GM21619 (cell line): ENCODE measurements at regions not wholly inside any gene's neighbourhood (a gene's known extent, or its start where the extent isn't known, plus 50 kb on each side); places are given as distances from the start of the nearest gene placed in this dataset.

Experiments
- ATAC-seq: cut with Tn5 transposase; IDR thresholded peaks from one replicate; pipeline ENCODE4 v1.9.1; 2021; ENCODE audit not compliant: unreplicated experiment

GRCh38 chr1:95370691-95371562, 136.9 kb downstream of the RWDD3 start:
- no peak for ATAC-seq

DNA sequence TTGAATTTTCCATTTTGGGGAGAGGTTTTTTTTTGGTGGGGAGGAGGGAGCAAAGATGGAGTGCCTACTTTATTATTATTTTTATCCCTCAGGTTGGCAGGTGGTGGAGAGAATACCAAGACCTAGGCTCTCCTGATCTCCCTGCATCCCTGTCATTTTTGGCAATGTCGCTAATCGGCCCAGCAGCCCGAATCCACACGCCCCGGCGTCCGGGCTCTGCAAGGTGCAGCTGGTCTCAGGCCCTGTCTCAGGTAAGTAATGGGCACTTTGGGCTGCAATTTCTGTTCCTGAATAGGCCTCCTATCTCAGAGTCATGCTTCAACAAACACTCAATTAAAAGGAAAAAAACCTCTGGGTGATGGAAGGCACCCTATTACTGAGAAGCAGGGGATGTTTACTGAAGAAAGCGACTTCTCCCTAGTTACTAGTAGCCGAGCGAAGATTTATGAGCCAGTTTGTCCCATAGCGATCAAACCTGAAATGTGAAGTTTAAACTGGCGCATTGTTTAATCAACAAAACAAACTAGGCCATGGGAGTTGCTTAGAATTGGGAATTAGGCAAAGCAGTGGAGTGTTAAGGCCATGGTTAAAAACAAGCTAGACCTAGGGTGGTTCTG, 137.8 kb downstream of the RWDD3 start:
- no peak for ATAC-seq

DNA sequence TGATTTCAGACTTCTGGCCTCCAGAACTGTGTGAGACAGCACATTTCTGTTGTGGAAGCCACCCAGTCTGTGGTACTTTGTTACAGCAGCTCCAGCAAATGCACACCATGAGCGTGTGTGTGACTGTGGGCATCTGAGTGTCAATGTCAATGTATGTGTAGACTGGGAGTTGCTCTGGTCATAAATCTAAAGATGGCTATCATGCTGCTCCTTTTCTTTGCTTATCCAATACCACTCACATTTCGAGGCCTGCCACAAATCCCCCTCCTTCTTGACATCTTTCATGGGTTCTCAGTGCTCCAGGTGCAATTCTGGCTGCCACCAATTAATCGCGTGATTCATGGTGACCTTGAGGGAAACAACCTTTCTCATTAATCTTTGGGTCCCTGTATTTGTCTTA, 141.2 kb downstream of the RWDD3 start:
- no peak for ATAC-seq

DNA sequence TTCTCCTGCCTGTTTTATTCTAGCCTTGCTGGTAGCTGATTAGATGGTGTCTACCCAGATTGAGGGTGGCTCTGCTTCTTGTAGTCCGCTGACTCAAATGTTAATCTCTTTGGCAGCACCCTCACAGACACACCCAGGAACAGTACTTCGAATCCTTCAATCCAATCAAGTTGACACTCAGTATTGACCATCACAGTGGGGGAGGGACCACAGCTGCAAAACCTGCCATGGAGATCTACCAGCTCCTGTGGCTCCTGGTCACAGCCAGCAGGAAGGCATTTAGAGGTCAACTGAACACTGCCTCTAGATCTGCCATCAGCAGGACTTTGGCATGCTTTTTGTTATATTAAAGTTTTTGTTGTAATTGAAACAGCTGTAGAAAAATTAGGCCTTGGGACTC, 146.9 kb downstream of the RWDD3 start:
- ATAC-seq = no peak

DNA sequence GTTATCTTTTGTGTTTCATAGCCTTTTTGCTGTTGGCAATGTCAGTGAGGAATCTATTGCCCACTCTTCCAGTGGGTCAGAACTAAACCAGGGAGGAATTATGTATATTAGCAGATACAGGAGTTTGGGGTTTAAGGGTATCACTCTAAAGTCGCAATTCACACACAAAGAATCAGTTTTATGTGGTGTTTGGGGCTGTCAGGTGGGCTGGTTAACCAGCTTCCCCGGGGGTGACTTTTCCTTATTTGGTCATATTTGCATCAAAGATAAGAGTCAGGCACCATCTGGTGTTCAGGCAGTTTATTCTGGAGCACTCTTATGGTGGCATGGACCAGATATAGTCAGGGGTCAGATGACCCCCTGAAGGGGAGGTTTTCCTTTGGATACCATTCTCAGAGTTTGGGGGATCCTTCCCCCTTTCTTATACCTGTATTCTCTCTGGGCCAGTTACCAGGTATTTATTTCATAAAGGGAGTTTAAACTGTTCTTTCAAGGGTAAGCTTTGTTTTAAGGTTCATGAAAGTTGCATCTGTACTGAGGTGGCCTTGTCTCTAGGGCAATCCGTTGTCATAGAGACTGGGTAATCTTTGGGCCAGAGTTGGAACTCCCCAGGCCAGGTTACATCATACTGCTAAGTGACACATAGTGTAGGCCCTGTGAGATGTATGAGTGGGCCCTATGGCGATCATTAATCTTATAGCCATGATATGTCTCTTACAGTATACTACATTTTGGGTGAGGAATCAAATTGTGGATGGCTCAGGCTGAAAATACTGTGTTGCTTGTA, 148.2 kb downstream of the RWDD3 start:
- no peak for ATAC-seq

DNA sequence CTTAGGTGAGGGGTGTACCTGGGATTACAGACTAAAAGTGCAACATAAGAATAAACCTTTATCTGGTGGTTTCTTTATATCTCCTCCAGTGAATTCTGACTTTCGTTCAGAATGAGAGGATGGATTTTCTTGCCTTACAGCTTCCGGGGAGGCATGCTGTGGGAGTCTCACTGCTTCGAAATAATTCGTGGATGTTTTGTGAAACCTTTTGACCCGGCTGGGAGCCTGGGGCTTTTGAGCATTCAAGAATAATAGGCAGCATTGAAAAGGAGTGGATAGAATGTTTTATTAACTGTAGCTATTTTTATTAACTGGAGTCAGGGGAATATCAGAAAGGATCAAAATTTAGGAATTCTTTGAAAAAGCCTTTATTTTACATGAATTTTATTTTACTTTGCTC, 149.1 kb downstream of the RWDD3 start:
- ATAC-seq = no peak

DNA sequence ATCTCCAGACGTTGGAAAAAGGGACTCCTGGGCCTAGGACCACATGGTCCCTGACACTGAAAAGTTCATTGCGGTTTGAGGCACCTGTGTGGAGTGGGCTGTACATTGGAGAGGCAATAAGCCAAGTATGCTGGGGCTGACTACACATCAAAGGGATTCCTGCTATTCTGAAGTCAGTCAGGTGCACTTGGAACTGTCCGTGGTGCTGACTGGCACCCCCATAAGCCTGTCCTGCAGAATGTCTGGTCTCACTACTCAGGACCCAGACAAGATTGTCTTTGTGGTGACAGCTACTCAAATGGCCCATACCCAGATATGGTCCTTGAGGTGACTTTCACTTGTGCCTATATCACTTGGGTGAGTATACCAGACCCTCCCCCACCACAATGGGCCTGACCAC, 150.6 kb downstream of the RWDD3 start:
- ATAC-seq = no peak

DNA sequence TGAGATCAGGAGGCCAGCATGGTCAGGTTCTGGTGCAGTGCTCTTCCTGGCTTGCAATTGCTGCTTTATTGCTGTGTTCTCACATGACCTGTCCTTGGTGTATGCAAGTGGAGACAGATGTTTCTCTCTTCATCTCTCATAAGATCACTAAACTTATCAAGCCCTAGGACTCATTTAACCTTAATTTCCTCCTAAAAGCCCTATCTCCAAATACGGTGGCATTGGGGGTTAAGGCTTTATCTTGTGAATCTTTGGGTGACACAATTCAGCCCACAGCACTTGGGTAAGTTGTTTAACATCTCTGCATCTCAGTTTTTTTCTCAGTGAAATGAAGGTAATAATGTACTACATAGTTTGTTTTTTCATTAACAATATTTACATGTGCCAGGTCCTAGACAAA, 152.4 kb downstream of the RWDD3 start:
- no peak for ATAC-seq

GRCh38 chr1:95386915-95387314, 152.9 kb downstream of the RWDD3 start:
- no peak for ATAC-seq

- no peak for ATAC-seq
Observed at GRCh38 chr1:95388031-95388430, 154.0 kb downstream of the RWDD3 start.

DNA sequence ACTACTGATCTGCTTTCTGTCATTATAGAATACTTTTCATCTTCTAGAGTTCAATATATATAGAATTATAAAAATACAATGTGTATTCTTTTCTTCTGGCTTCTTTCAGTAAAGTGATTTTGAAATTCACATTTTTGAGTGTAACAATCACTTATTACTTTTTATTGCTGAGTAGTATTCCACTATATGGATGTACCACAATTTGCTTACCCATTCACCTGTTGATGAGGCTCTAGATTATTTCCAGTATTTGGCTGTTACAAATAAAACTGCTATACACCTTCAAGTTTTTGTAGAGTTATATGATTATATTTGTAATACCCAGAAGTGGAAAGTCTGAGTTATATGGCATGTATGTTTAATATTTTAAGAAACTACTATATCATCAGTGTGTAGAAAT, 159.4 kb downstream of the RWDD3 start:
- no peak for ATAC-seq

DNA sequence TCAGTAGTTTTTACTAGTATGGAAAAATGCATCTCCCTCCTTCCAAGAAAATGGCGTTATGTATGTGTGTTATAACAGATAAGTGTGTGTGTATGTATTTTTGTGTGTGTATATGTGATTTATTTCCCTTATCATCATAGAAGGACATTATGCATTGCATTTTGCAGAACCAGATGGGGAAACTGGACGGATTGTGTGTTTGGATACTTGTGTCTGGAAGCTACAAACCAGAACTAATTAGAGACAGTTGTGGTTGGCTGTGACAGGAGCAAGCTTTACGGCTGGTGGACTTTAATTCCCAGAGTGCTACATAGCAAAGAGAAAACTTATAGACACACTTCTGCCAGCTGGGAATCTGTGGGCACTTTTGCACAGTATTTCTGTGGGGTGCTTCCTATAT, 162.5 kb downstream of the RWDD3 start:
- no peak for ATAC-seq

GRCh38 chr1:95402780-95403179, 168.8 kb downstream of the RWDD3 start:
- ATAC-seq = no peak

- no peak for ATAC-seq
Observed at GRCh38 chr1:95406279-95406678, 172.3 kb downstream of the RWDD3 start.

GRCh38 chr1:95407131-95407885, 173.3 kb downstream of the RWDD3 start:
- no peak for ATAC-seq

- ATAC-seq = no peak
Observed at GRCh38 chr1:95407886-95408291, 173.9 kb downstream of the RWDD3 start.

DNA sequence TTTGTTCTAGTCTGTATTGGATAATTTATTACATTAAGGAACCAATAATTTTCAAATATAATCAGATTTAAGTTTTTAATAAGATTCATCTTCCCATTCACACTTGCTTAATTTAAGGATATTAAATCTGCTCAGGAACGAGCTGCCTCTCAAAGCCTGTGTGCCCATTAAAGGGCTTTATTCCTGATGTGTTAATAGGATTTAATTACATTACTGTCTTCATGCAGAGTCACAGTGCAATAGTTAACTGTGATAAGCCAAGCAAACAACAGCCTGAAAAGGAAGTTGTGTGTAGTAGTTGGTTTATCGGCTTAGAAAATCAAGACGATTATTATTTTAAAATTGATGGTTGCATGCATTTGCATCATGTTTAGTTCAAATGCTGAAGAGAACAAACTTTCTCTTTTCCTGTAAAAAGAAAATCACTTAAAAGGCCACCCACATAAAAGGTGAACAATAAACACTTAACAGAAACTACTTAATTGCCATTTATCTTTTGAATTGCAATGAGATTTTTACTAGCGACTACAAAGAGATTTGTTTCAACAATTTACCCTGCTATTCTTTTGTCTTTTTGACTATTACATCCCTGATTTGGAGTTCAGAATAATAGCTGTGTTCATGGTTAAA, 174.6 kb downstream of the RWDD3 start:
- no peak for ATAC-seq

DNA sequence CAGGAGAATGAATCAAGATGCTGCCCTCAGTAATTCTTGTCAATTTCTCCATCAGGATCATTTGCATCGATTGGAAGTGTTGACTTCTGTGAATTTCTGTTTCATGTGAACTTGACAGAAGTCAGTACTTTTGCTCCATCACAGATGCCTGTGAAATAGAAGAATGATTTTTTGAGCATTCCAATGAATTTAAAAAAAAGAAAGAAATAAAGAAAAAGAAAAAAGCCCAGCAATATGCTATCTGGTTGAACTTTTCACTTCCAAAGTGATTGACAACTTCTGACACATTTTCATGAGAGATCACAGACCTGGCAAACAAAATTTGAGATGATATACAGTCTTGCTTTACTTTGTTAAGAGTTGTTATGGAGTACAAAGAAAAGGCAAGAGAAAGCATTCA, 175.3 kb downstream of the RWDD3 start:
- no peak for ATAC-seq

DNA sequence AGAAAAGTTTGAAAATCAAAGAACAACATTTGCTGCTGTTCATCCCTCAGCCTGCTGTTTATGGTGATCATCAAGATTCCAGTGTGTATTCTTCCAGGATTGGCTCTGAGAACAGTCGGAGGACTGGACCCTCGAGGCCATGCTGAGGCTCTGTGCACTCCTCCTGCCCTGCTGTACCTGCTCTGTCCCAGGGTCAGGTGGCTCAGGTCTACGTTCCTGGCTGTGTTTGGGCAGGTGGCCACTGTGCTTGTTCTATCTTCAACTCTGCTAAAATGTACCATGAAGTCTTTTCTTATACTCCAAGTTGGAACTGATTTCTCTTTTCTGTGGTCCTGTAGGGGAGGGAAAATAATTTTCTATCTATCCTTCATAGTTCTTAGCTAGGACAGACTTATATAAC, 175.9 kb downstream of the RWDD3 start:
- ATAC-seq = no peak

- ATAC-seq = no peak
Observed at GRCh38 chr1:95415146-95415545, 181.1 kb downstream of the RWDD3 start.

DNA sequence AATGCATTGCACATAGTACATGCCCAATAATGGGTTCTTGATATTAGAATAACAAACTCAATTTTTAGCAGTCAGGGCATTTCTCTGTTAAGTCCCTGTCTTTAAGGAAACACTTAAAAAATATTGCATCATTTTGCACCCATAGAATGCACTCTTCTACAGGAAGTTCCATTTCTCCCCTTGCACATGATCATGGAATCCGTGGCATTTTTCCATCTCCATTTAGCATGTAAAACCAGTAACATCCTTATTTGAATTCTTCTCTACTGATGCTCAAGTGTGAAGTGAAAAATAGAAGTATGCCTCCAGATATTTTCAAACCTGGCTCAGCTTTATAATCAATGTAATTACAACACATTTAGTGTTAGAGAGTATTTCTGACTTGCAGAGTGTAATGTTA, 192.8 kb downstream of the RWDD3 start:
- ATAC-seq = no peak
